ENCODE measurements at regions not wholly inside any gene's neighbourhood (a gene's known extent, or its start where the extent isn't known, plus 50 kb on each side); places are given as distances from the start of the nearest gene placed in this dataset.

DNA sequence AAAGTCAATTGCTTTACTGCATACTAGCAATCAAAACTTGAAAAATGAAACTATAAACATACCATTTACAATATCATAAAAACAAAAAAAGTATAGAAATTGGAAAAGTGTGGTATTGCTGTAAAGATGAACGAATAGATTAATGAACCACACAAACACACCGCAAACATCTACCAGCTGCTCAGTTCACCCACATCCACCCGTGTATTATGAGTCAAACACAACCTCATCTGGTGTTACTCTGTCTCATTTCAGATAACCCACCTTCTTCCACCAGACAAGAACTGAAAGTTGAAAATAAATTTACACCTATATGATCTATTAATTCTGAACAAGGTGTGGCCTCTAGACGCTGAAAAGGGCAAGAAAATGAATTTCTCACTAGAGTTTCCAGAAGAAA lies 53.3 kb downstream of the BLID start:
- Histone ChIP-seq H3K23ac (ENCODE audit: low read length) (no peak overlapping the region), H3K79me2 (ENCODE audit: control insufficient read depth, insufficient read depth, low read length) (no peaks in the 10 kb centered on the region), H3K56ac (ENCODE audit: low read length) (no peak overlapping the region), H3K27ac (ENCODE audit: low read depth, low read length) (no peak overlapping the region), H4K8ac (ENCODE audit: low read depth, low read length) (no peak overlapping the region), H3K27me3 (ENCODE audit: insufficient read depth, low read length, poor library complexity) (no peaks in the 10 kb centered on the region), H2BK5ac (ENCODE audit: low read length) (no peak overlapping the region), H2BK120ac (ENCODE audit: low read depth, low read length) (no peak overlapping the region), H3K9ac (ENCODE audit: low read length) (no peak overlapping the region), H3K18ac (ENCODE audit: low read length) (no peak overlapping the region), H3K4me1 (ENCODE audit: control insufficient read depth, low read depth, low read length) (no peaks in the 10 kb centered on the region), H2BK15ac (replicated peaks; ENCODE audit: low read depth) (no peak overlapping the region), H4K5ac (ENCODE audit: low read length) (no peak overlapping the region), H2AK5ac (ENCODE audit: low read length) (no peak overlapping the region), H3K79me1 (ENCODE audit: low read length) (no peaks in the 10 kb centered on the region), H3K4ac (ENCODE audit: low read depth, low read length) (no peak overlapping the region), H3K4me2 (ENCODE audit: low read length) (no peak overlapping the region), H3K36me3 (ENCODE audit: control insufficient read depth, insufficient read depth, low read length) (no peaks in the 10 kb centered on the region), H3K4me3 (ENCODE audit: low read length) (no peak overlapping the region)
- DNase-seq = no peak
- WGBS (ENCODE audit: extremely low coverage, insufficient coverage, low lambda C conversion rate) = no CpG with 5 or more reads among the region's 4 CpGs

DNA sequence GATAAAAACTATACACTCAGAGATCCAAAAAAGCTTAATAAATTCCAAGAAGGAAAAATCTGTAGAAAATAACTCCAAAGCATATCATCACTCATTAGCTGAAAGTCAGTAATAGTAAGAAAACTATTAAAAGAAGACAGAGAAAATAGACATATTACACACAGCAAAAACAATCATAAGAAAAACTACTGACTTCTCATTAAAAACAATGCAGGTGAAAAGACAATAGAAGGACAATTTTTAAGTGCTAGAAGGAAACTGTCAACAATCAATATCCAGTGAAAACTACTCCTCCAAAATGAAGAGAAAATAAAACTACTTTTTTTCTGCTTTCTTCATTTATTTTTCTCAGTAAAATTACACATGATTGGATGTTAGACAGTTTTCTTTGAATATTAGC lies 56.5 kb downstream of the BLID start:
- Histone ChIP-seq H3K4me3 (ENCODE audit: low read length) (no peak overlapping the region), H2BK5ac (ENCODE audit: low read length) (no peak overlapping the region), H3K36me3 (ENCODE audit: control insufficient read depth, insufficient read depth, low read length) (no peaks in the 10 kb centered on the region), H2BK120ac (ENCODE audit: low read depth, low read length) (no peak overlapping the region), H4K8ac (ENCODE audit: low read depth, low read length) (no peak overlapping the region), H3K9ac (ENCODE audit: low read length) (no peak overlapping the region), H4K5ac (ENCODE audit: low read length) (no peak overlapping the region), H3K79me2 (ENCODE audit: control insufficient read depth, insufficient read depth, low read length) (no peaks in the 10 kb centered on the region), H2BK15ac (replicated peaks; ENCODE audit: low read depth) (no peak overlapping the region), H3K4me2 (ENCODE audit: low read length) (no peak overlapping the region), H3K23ac (ENCODE audit: low read length) (no peak overlapping the region), H3K4ac (ENCODE audit: low read depth, low read length) (no peak overlapping the region), H3K27ac (ENCODE audit: low read depth, low read length) (no peak overlapping the region), H3K4me1 (ENCODE audit: control insufficient read depth, low read depth, low read length) (no peaks in the 10 kb centered on the region), H2AK5ac (ENCODE audit: low read length) (no peak overlapping the region), H3K27me3 (ENCODE audit: insufficient read depth, low read length, poor library complexity) (no peaks in the 10 kb centered on the region), H3K79me1 (ENCODE audit: low read length) (no peaks in the 10 kb centered on the region), H3K56ac (ENCODE audit: low read length) (no peak overlapping the region), H3K18ac (ENCODE audit: low read length) (no peak overlapping the region)
- DNase-seq = no peak

DNA sequence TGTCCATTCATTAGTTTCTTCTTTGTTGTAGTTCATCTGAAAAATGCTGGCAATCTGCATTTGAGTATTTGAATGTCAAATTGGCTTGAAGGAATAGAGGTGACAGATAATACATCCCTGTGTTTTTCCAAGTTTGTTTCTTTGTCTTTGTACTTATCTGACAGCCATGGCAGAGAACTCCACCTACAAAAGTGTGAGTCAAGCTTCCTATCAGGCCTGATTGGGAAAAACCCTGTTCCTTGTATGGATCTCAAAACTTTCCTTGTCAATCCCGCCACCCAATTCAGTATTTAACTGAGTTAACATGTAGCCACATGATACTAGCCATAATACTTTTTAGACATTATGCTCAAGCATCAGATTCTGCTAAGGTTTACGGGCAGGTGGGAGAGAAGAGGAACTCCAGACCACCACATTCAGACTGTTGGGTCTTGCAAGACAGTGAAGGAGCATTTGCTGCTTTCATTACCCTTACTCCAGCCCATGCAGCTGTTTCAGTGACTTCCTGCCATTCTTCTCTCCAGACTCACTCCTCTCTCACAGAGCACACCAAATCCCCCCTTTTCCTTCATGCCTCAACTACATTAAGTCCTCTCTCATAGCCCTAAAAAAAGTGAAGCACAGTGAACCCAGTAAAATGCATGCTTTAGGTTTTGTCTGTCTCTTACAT lies 65.9 kb downstream of the BLID start:
- Histone ChIP-seq H2BK5ac (ENCODE audit: low read length) (no peak overlapping the region), H4K5ac (ENCODE audit: low read length) (no peak overlapping the region), H3K27ac (ENCODE audit: low read depth, low read length) (no peak overlapping the region), H3K36me3 (ENCODE audit: control insufficient read depth, insufficient read depth, low read length) (no peaks in the 10 kb centered on the region), H3K4me2 (ENCODE audit: low read length) (no peak overlapping the region), H3K4me3 (ENCODE audit: low read length) (no peak overlapping the region), H2BK15ac (replicated peaks; ENCODE audit: low read depth) (no peak overlapping the region), H3K79me2 (ENCODE audit: control insufficient read depth, insufficient read depth, low read length) (no peaks in the 10 kb centered on the region), H3K9ac (ENCODE audit: low read length) (no peak overlapping the region), H3K27me3 (ENCODE audit: insufficient read depth, low read length, poor library complexity) (no peaks in the 10 kb centered on the region), H3K79me1 (ENCODE audit: low read length) (no peaks in the 10 kb centered on the region), H3K23ac (ENCODE audit: low read length) (no peak overlapping the region), H3K18ac (ENCODE audit: low read length) (no peak overlapping the region), H2AK5ac (ENCODE audit: low read length) (no peak overlapping the region), H2BK120ac (ENCODE audit: low read depth, low read length) (no peak overlapping the region), H3K4ac (ENCODE audit: low read depth, low read length) (no peak overlapping the region), H3K4me1 (ENCODE audit: control insufficient read depth, low read depth, low read length) (no peaks in the 10 kb centered on the region), H3K56ac (ENCODE audit: low read length) (no peak overlapping the region), H4K8ac (ENCODE audit: low read depth, low read length) (no peak overlapping the region)
- no CpG with 5 or more reads among the region's 2 CpGs for WGBS (ENCODE audit: extremely low coverage, insufficient coverage, low lambda C conversion rate)
- DNase-seq = no peak

DNA sequence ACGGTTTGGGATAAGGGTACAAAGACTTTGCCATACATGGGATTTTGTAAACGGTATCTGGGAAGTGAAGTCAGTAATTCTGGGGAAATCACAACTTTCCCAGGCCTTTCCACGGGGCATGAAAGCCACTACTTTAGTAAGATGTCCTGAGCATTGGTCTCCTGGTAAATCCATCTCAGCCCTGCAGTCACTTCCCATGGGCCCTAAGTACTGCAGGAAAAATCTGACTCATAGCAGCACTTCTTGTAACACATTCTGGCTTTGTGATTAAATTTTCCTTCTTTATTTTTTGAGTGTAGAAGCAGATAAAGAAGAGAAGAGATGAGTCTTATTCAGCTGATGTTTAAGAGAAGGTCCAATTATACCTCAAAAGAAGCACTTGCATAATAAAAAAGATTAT lies 67.6 kb downstream of the BLID start:
- no peak overlapping the region for H2BK15ac ChIP-seq (replicated peaks; ENCODE audit: low read depth)
- no peak overlapping the region for H4K5ac ChIP-seq (ENCODE audit: low read length)
- H4K8ac ChIP-seq (ENCODE audit: low read depth, low read length) = no peak overlapping the region
- H3K9ac ChIP-seq (ENCODE audit: low read length) = no peak overlapping the region
- H2BK5ac ChIP-seq (ENCODE audit: low read length) = no peak overlapping the region
- no peaks in the 10 kb centered on the region for H3K4me1 ChIP-seq (ENCODE audit: control insufficient read depth, low read depth, low read length)
- no peaks in the 10 kb centered on the region for H3K36me3 ChIP-seq (ENCODE audit: control insufficient read depth, insufficient read depth, low read length)
- H3K79me1 ChIP-seq (ENCODE audit: low read length) = no peaks in the 10 kb centered on the region
- no peaks in the 10 kb centered on the region for H3K79me2 ChIP-seq (ENCODE audit: control insufficient read depth, insufficient read depth, low read length)
- no peak overlapping the region for H3K23ac ChIP-seq (ENCODE audit: low read length)
- no peak overlapping the region for H3K4ac ChIP-seq (ENCODE audit: low read depth, low read length)
- no peak overlapping the region for H3K27ac ChIP-seq (ENCODE audit: low read depth, low read length)
- no peak overlapping the region for H3K18ac ChIP-seq (ENCODE audit: low read length)
- H3K56ac ChIP-seq (ENCODE audit: low read length) = no peak overlapping the region
- no peak overlapping the region for H3K4me2 ChIP-seq (ENCODE audit: low read length)
- no peak overlapping the region for H3K4me3 ChIP-seq (ENCODE audit: low read length)
- no peak overlapping the region for H2AK5ac ChIP-seq (ENCODE audit: low read length)
- no peak for DNase-seq
- H2BK120ac ChIP-seq (ENCODE audit: low read depth, low read length) = no peak overlapping the region
- WGBS (ENCODE audit: extremely low coverage, insufficient coverage, low lambda C conversion rate) = no CpG with 5 or more reads among the region's 3 CpGs
- peaks cover 1% of the 10 kb centered on the region for H3K27me3 ChIP-seq (ENCODE audit: insufficient read depth, low read length, poor library complexity)

DNA sequence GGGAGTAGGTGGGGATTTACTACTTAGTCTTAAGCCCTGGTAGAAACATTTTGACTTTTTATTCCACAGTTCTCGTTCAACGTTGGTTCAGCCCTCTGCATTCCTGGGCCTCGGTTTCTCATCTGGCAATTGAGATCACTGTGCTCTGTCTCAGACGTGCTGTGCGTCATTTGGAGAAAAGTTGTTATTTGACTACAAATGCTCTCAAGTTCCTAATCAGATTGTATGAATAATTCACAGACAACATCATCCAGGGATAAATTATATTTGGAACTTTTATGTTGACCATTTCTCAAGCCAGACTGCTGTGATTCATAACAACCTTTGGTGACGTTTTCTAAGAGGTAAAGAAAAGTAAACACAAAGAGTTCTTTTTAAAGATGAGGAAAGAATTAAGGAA lies 69.2 kb downstream of the BLID start:
- Histone ChIP-seq H3K79me2 (ENCODE audit: control insufficient read depth, insufficient read depth, low read length) (no peaks in the 10 kb centered on the region), H3K18ac (ENCODE audit: low read length) (no peak overlapping the region), H2BK120ac (ENCODE audit: low read depth, low read length) (no peak overlapping the region), H2BK15ac (replicated peaks; ENCODE audit: low read depth) (no peak overlapping the region), H3K27me3 (ENCODE audit: insufficient read depth, low read length, poor library complexity) (peaks cover 1% of the 10 kb centered on the region), H3K4me1 (ENCODE audit: control insufficient read depth, low read depth, low read length) (no peaks in the 10 kb centered on the region), H2AK5ac (ENCODE audit: low read length) (no peak overlapping the region), H3K27ac (ENCODE audit: low read depth, low read length) (no peak overlapping the region), H3K79me1 (ENCODE audit: low read length) (no peaks in the 10 kb centered on the region), H3K56ac (ENCODE audit: low read length) (no peak overlapping the region), H3K4me2 (ENCODE audit: low read length) (no peak overlapping the region), H3K9ac (ENCODE audit: low read length) (no peak overlapping the region), H3K36me3 (ENCODE audit: control insufficient read depth, insufficient read depth, low read length) (no peaks in the 10 kb centered on the region), H4K5ac (ENCODE audit: low read length) (no peak overlapping the region), H2BK5ac (ENCODE audit: low read length) (no peak overlapping the region), H3K4ac (ENCODE audit: low read depth, low read length) (no peak overlapping the region), H4K8ac (ENCODE audit: low read depth, low read length) (no peak overlapping the region), H3K4me3 (ENCODE audit: low read length) (no peak overlapping the region), H3K23ac (ENCODE audit: low read length) (no peak overlapping the region)
- no peak for DNase-seq
- WGBS (ENCODE audit: extremely low coverage, insufficient coverage, low lambda C conversion rate) = no CpG with 5 or more reads among the region's 6 CpGs

DNA sequence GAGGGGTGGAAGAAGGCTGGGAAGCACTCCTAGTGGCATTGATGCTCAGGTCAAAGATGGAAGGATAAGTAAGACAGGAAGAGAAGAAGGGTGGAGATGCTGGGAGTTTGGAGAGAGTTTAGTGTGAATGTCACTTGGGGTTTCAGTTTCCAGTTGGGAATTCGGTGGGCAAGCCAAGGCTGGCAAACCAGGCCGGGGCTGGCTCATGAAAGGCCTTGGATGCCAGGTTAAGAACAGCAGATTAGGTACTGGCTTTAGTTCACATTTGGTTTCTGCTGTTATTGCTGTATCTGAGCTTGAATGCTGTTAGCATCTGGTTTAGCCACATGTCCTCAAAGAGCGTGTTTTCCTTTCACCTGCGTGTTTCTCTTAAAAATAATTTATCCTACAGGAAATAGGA lies 69.6 kb downstream of the BLID start:
- no peak overlapping the region for H3K4me2 ChIP-seq (ENCODE audit: low read length)
- H3K4ac ChIP-seq (ENCODE audit: low read depth, low read length) = no peak overlapping the region
- H3K4me3 ChIP-seq (ENCODE audit: low read length) = no peak overlapping the region
- peaks cover 1% of the 10 kb centered on the region for H3K27me3 ChIP-seq (ENCODE audit: insufficient read depth, low read length, poor library complexity)
- no peaks in the 10 kb centered on the region for H3K4me1 ChIP-seq (ENCODE audit: control insufficient read depth, low read depth, low read length)
- H3K23ac ChIP-seq (ENCODE audit: low read length) = no peak overlapping the region
- no peak overlapping the region for H2BK120ac ChIP-seq (ENCODE audit: low read depth, low read length)
- H2BK5ac ChIP-seq (ENCODE audit: low read length) = no peak overlapping the region
- no peak overlapping the region for H3K27ac ChIP-seq (ENCODE audit: low read depth, low read length)
- H3K36me3 ChIP-seq (ENCODE audit: control insufficient read depth, insufficient read depth, low read length) = no peaks in the 10 kb centered on the region
- no peak overlapping the region for H4K8ac ChIP-seq (ENCODE audit: low read depth, low read length)
- no peak overlapping the region for H2BK15ac ChIP-seq (replicated peaks; ENCODE audit: low read depth)
- no peaks in the 10 kb centered on the region for H3K79me1 ChIP-seq (ENCODE audit: low read length)
- WGBS (ENCODE audit: extremely low coverage, insufficient coverage, low lambda C conversion rate) = no CpG with 5 or more reads among the region's 4 CpGs
- H4K5ac ChIP-seq (ENCODE audit: low read length) = no peak overlapping the region
- no peak overlapping the region for H2AK5ac ChIP-seq (ENCODE audit: low read length)
- no peak overlapping the region for H3K18ac ChIP-seq (ENCODE audit: low read length)
- no peak overlapping the region for H3K56ac ChIP-seq (ENCODE audit: low read length)
- no peak for DNase-seq
- H3K79me2 ChIP-seq (ENCODE audit: control insufficient read depth, insufficient read depth, low read length) = no peaks in the 10 kb centered on the region
- H3K9ac ChIP-seq (ENCODE audit: low read length) = no peak overlapping the region
